GM19025 (cell line): ENCODE measurements at regions not wholly inside any gene's neighbourhood (a gene's known extent, or its start where the extent isn't known, plus 50 kb on each side); places are given as distances from the start of the nearest gene placed in this dataset.

Experiments
- ATAC-seq: cut with Tn5 transposase; IDR thresholded peaks from one replicate; pipeline ENCODE4 v1.9.1; 2021; ENCODE audit warnings: mild to moderate bottlenecking, low read depth, moderate library complexity; ENCODE audit not compliant: unreplicated experiment

DNA sequence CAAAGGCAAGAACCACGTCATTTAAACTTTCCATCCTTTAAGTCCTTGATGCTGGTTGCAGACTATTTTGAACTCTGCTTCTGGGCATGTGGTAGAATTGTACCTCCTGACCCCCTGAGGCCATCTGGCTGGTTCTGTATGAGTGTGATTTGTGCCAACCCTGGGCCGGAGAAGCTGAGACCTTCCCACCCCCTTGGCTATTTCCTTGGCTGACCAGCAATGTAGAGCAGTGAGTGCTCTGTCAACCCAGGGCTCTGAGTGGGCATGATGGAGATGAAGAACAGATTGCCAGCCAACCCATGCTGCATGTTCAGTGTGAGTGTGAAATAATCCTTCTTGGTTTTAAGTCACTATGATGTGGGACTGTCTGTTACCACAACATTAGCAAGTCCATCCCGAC, 82.1 kb upstream of the RASGRP1 start:
- no peak for ATAC-seq

DNA sequence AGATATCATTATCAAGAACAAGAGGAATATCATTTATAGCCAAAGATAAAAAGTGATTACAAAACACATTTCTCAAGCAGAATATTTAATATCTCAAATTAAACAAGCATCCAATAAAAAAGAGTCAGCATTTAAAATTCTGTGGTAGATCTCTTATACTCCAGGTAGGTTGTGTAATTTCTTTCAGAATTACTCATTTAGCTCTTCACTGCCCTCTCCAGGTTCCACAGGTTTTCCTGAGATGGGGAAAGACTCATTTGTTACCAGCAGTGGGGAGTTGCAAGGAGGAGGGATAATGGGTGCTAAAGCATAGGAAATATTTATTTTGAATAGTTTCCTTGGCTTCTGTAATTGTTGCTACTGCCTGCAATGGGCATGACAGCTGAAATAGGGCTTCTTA, 83.1 kb upstream of the RASGRP1 start:
- ATAC-seq: no peak

DNA sequence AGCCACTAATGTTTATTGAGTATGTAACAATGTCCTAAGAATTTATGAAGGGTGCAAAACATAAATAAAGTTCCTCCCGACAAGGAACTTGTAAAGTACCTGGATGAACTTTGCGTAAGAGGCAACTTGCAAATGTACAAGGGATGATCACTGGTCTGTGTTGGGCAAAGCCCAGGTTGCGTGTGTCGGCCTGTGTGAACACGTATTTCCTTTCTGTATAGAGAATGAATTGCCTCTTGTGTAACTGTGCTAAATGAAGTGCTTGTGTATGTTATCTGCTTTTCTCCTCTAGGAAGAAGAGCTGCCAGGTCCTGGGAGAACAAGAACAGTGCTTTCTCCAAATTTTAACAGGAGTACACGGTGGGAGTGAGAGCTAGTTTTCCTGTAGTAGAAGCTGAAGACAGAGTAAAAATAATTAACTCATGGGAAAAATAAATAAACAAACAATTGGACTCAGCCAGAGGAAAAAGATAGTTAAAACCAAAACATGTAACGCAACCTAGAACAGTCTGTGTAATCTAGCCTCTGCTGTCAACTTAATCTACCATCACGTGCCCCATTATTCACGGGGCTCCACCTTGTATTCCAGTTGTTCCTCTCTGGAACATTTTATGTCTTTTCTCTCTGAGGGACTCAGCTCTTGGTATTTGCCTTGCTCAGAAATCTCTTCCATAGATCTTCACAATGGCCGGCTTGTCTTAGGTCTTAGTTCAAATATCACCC, 83.7 kb upstream of the RASGRP1 start:
- no peak for ATAC-seq

DNA sequence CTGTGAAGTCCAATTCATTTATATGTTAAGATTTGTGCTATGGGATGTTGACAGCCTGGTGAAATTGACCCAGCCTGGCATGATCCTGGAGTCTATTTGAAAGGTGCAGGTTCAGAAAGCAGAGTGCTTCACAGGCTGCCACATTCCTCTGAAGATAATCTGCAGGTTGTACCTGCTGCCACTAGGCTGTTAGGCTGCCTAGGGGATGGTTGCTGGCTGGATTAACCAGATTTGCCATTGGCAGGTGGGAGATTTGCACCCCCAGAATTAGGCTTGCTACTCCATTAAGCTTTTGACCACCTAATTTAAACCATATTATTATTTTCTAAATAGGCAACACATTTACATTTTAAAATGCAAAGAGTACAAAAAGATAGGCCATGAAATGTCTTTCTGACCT, 85.8 kb upstream of the RASGRP1 start:
- ATAC-seq: no peak

DNA sequence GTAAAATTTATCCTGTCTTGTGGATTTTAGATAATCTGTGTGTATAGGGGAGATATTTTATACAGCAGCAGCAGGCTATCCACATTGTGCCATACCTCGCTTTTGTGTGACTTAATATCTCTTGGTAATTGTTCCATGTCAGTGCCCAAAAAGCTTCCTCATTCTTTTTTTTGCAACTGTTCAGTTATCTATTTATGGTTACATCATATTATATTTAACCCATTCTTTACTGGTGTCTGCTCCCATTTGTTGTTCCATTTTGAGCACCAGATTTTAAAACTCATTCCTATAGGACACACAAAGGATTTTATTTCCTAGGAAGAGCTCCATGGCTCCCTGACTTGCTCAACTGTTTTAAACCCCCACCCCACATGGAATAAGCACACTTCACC, 86.3 kb upstream of the RASGRP1 start:
- no peak for ATAC-seq

DNA sequence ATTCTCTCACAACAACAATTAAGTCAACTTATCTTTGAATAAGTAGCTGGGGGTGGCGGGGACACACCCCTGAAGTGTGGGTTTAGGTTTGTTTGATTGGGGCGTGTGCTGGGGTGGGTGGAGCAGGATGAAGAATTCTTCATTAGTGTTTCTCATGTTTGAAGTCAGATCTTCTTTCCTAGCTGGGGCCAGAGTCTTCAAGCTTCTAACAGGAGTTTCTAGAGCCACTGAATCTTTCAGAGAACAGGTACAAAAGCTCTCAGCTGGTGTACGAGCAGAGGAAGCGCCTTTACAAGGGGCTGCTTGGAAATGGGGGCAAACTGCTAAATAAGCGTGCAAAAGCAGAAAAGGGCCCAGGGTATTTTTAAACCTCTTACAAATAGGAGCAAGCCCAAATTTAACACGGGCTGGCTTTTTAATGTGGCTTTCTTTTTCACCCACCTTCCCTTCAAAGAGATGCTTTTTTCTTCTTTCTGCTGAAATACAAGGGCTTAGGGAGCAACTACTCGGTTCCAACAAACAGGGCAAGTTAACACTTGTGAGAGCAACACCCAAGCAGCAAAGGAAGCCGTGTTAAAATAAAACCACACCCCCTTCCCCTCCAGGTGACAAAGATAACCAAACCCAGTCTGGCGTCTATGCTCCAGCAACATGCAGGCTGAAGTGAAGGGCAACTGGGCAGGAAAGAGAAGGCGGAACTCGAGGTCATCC, 86.9 kb upstream of the RASGRP1 start:
- no peak for ATAC-seq

DNA sequence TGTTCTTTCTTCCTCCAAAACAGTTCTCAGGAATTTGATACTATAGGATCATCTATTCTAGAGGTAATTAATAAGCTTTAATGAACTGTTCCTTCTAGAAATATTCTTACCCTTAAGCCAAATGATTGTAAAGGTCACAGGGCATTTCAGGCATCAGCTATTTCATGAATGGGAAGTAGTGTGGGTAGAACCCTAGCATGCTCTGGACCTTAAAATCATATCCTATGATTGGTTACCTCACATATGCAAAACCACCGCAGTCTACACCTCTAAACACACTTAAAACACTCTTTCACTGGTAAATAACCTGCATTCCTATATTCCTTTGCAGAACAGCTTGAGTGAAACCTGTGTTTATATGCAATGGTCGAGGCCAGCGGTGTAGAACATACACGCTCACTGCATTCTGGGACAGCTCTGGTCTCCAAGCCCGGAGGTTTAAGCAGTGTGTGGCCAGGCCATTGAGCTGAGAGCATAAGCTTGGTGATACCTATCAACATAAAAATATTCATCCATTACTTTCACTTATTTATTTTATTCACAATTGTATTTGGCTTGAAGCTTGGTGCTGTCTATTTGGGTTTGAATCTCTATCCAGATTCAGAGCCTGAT, 87.7 kb upstream of the RASGRP1 start:
- ATAC-seq: no peak

DNA sequence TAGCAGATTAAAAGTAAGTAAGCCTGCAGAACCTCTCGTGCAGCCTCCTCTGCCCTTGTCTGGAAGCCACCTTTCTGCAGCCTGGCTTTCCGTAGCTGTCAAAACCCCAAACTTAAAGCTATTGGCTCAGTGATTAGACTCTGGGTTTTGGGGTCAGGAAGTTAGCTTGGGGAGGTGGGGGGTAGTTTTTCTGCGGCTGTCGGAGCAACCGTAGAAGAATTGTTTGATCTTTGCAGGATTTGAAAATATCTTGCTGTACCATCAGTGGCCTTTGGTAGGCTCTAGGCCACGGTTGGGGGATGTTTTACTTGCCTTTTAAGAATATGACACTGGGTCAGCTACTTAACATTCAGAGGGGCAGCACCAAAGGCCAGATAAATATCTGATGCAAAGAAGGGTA, 88.4 kb upstream of the RASGRP1 start:
- ATAC-seq: no peak

DNA sequence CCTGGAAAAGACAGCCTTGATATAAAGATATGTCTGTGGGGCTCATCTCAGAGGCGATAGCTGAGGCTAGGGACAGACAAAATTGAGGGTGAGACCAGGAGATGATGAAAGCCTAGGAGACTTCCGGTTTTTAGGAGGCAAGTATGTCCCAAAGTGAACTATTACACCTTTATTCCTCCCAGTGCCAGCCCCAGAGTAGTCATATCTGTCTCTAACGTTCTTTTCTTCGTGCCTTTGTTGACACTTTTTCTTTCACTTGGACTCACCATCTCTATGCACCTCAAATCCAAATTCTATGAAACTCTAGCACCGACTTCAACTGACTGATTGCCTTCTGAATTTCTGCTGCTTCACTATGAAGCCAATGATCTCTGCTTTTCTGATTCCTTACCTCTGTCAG, 93.8 kb upstream of the RASGRP1 start:
- ATAC-seq: no peak

DNA sequence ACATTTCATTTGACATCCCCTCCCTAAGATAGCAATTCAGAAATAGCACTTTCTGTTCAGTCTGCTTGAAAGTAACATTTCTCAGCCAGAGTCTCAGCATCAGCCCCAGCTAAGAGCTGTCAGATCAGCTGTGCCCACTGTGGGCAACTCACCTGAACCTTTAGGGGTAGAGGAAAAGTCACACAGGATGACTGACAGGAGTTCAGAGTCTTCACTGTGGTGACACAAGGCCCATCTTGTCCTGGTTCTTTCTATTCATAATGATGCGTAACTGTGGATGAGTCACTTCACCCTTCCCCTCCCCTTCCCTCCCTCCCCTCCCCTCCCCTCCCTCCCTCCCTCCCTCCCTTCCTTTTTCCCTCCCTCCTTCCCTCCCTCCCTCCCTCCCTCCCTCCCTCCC, 96.1 kb upstream of the RASGRP1 start:
- ATAC-seq: no peak

DNA sequence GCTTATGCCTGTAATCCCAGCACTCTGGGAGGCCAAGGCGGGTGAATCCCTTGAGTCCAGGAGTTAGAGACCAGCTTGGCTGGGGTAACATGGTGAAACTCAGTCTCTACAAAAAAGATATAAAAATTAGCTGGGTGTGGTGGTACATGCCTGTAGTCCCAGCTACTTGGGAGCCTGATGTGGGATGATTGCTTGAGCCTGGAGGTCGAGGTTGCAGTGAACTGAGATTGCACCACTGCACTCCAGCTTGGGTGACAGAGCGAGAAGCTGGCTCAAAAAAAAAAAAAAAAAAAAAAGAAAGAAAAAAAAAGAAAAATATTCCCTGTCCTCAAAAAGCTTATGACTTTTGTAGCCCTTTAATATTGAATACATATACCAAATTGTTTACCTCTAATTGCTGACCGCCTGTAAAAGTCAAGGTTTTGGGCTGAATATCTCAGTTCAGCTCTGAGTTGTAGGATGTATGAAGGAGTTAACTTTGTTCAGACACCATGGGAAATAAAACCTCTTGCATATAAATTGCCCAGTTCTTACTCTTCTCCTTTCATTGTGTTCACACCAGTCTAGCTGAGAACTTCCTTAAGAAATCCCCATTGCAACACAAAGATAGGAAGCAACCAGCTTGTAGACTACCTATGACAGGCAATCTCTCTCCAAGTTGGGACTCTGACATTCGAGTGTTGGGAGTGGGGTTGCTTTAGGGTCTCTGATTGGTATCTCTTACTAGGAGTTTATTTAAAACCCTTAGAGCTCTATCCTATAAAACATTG, 97.6 kb upstream of the RASGRP1 start:
- ATAC-seq: no peak

DNA sequence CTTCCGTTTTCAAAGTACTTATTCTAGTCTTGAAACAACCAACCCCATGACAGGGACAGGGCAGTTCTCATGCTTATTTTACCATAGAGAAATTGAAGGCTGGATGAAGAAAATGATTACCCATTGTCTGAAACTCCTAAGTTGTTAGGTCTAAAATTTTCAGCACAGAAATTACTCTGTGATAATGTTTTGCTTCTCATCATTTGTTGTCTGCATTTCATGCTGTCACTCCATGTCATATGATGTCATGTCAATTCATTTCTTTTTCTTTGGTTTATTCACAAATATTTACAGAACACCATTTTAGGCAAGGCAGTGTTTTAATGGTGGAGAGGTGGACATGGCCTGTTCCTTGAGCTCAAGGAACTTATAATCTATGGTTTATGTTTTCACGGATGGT, 98.2 kb upstream of the RASGRP1 start:
- ATAC-seq: no peak

DNA sequence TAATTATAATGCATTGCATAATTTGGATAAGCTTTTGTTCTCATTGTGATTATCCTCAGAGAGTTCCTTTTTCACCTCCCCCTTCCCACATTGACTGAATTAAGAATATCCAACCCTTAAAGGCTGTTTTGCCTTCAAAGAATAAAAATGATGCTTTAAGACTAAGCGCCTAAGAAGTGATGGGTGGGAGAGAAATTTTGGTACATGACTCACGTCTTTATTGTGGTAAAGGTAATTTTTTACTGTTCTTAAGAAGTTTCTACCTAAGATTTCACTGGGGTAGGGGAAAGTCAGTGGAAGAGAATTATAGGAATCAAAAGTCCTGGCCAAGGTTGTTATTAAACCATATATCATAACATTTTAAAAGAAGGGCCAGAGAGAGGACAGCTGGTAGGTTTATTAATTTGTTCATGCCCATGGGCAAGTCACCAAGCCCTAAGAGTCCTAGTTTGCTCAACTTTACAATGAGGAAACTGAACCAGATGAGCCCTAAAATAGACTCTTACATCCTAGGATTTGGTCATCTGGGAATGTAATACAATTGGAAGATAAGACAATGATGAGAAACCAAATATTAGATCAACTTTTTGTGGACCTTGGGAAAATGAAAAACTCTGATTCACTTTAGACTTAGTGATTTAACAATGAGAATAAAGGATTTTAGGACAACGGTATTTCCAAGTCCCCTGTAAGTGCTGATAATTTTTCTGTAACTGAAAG, 101.1 kb upstream of the RASGRP1 start:
- ATAC-seq: no peak

DNA sequence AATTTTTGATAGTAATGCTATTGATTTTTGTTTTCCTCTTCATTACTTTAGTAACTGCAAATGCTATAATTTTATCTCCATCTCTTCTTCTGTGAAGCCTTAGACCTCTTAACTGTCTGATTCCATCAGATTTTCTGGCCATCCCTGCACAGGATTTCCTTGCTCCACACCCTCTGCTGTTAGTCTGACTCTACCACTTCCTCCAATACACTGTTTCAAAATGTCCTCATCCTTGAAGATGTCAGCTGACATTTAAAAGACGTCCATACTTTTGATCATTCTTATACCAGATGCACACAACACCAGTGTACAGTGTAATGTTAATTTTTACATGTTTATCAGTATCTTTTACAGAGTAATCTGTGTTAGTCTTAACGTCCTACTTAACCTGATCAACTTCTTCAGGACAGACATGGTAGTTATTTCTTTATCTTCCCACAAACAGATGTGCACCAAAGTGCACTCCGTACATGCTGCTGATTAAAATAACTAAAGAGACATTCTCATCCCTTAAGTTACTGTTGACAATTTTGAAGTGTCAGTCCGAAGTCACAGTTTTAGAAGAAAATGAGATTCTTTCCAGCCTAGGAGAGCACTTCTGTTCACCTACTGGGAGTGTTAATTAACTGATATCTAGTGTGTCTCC, 102.4 kb upstream of the RASGRP1 start:
- no peak for ATAC-seq

DNA sequence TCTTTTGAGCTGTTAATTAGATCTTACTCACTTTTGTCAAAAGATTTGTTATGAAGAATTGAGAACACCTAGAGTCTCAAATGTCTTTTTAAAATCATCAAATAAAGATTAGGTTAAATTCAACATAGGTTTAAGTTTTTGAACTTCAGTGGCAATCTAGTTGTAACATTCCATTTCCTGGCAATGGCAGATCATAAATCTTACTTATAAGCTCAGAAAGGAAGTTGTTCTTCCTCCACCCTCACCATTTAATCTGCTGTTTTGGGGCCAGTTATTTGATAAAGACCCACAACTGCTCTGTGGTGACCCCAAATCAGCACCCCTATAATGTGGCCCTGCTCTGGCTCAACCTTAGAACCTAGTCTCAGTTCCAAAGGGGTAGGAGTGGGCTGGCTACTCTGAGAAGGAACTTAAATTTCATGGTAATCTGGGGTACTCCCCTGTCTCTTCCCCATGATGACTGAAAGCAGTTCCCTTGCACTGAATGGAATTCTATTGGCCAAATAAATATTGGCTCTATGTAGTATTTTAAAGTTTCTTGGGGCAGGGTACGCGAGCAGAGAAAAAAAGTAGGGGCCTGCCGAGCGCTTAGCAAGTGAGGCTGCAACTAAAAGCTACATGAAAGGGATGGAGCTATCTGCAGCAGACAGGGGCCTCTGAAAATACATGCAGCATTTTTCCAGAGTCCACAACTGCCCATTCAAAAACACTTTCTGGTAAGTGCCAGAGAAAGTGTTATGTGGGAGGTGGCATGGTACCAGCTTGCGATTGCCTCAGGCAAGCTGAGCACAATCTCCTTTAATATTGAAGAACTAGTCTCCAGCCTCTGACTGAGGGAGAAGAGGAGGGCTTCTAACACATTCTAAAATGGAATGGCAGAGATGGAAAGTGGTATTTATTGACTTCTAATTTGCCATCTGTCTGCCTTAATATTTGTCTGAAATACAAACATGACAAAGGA, 103.6 kb upstream of the RASGRP1 start:
- no peak for ATAC-seq

DNA sequence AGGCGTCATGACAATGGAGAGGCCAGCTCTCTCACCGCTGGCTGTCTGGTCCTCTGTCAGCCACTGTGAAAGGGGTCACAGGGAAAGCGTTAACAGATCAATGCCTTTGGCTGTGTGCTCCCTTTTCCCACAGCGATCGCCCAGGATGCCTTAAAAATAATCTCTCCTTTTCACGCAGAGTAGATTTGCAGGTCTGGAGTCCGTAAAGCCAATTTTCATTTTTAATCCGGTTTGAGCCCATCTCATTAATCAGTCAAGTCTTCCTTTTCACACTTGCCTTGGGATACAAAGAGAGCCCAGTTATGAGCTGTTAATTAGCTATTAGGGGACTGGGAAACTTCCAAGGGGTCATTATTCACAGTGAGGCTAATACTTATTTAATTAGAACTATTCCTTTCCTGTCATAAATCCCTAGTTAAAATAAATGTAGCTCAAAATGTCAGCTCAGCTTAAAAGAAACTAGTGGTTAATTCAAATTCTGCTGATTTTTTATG, 104.3 kb upstream of the RASGRP1 start:
- ATAC-seq: no peak

DNA sequence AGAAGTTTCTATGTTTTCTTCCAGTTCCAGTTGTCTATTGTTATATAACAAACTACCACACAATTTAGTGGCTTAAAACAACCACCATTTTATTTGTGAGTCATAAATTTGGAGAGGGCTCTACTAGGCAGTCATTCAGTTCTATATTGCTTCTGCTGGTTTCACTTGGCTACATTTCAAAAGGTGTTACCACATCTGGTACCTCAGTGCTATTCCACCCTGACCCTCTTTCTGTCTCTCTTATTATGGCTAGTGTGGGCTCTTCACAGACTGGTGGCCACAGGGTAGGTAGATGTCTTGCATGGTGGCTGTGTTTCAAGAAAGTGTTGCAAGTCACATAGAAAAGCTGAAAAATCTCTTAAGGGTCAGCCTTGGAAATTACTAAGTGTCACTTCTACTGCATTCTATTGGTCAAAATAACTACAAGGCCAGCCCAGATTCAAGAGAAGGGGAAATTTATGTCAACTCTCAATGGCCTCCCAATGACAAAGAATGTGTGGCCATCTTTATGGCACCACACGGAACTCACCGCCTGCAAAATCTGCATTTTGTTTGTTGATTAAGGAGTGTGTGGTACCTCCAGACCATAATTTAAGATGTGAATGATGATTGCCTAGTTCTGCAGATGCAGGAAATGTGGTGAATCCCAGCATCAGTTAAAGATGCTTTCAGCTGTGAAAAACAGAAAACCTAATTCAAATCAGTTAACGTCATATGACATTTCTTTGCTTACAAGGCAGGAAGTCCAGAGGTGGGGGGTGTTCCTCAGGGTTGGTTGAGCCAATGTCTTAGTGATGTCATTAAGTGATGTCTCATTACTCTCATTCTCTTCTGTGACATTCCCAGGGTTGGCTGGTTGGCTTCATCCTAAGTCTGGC, 105.8 kb upstream of the RASGRP1 start:
- peak; percentile 32 for ATAC-seq

DNA sequence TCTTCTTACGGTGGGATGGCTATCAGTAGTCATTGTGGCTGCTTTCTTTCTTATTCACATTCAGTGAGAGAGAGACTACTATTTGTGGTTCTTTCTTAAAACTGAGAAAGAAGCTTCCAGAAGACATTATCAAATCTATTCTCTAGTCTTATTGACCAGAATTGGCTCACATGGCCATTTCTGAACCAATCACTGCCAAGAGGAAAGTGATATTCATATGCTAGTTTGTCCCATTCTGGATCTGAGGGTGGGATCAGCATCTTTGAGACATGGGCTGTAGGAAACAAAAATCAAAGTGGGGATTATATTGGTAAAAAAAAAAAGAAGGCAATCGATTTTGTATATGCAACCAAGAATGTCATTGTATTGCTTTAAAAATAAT, 106.4 kb upstream of the RASGRP1 start:
- ATAC-seq: no peak
